ENCODE measurements at regions not wholly inside any gene's neighbourhood (a gene's known extent, or its start where the extent isn't known, plus 50 kb on each side); places are given as distances from the start of the nearest gene placed in this dataset.

- TF ChIP-seq EP300 (IDR thresholded peaks at IDR 0.05) (no peak), POLR2A (IDR thresholded peaks at IDR 0.05) (no peak)
Measured at GRCh38 chr12:28130234-28130624, 60.0 kb upstream of the CCDC91 start.

All from tibial nerve (tissue), 3 donors.